ENCODE measurements at regions not wholly inside any gene's neighbourhood (a gene's known extent, or its start where the extent isn't known, plus 50 kb on each side); places are given as distances from the start of the nearest gene placed in this dataset.

DNA sequence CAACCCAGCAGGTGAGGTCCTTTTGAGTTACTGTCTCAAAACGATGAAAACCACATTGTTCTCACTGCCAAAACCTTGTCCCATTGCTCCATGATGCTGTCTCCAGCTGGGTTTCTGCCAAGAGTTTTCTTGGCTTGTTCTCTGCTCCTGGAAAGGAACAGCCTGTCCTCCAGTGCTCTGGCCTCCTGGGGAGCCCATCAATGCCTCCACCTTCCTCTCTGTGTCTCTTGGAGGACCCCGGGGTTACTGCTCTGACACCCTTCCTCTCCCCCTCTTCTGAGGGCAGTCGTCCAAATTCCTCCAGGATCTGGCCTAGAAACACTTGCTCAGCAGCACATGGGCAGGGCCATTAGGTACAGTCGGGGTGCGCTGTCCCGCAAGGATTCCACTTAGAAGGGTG, 63.9 kb upstream of the RGMA start:
- TF ChIP-seq, protein P1, sequence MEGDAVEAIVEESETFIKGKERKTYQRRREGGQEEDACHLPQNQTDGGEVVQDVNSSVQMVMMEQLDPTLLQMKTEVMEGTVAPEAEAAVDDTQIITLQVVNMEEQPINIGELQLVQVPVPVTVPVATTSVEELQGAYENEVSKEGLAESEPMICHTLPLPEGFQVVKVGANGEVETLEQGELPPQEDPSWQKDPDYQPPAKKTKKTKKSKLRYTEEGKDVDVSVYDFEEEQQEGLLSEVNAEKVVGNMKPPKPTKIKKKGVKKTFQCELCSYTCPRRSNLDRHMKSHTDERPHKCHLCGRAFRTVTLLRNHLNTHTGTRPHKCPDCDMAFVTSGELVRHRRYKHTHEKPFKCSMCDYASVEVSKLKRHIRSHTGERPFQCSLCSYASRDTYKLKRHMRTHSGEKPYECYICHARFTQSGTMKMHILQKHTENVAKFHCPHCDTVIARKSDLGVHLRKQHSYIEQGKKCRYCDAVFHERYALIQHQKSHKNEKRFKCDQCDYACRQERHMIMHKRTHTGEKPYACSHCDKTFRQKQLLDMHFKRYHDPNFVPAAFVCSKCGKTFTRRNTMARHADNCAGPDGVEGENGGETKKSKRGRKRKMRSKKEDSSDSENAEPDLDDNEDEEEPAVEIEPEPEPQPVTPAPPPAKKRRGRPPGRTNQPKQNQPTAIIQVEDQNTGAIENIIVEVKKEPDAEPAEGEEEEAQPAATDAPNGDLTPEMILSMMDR (IDR thresholded peaks at IDR 0.05; ENCODE audit: low read depth, low read length) = no peak
- DNase-seq (ENCODE audit: extremely low read depth, low read depth) = no peak

DNA sequence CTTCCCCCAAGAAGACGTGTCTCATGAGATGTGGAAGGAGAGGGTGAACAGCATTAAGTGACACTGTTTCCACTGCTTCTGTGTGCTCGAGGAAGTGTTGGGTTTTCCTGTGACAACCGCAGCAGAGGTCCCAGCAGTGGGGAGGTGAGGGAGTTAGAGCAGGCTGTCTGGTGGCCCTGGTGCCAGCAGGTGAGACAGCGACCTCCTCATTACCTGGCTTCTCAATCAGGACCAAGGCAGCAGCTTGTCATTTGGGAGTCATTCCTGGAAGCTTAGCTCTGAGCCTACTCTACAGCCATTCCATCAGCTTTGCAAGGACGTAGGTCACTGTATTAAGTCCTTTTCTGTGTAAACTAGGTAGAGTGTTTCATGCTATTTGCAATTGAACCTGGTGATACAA, 63.3 kb upstream of the RGMA start:
- TF ChIP-seq, protein P1 (IDR thresholded peaks at IDR 0.05; ENCODE audit: low read depth, low read length) = no peak

DNA sequence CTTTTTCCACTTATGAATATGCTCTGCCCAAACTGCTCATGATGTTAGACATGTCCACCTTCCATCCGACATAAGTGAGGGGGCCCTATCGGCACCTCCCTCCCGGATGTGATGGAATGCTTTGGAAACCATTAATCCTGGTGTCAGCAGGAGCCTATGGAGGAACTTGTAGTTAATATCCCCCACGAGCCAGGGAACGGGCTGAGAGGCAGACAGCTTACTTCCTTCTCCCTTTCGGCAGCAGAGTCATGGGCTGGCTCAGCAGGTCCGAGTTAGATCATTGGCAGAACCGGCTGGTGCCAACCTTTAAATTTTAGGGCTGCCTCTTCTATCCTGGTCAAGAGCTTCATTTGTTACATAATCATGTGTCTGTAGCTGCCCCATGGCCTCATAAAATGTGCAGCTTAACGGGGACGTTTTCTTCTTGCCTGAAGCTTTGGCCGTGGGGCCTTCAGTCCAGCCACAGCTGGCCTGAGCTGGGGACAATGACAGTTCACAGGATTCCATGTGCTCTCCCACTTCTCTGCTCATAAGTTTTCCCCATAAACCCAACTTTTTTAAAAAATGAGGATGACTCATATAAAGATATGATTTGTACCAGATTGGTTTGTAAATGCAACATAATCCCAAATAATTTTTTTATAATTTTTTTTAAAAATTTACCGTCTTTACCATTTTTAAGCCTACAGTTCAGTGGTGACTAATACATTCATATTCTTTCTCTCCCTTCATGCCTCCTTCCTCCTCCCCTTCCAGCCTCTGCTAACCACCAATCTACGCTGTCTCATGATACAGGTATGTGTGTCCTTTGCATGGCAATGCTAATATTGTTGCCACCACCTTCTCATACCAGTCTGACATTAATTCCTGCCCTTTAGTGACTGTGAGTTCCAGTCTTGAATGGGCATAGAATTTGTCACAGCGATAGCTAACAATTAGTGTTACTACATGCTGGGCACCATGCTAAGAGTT, 62.2 kb upstream of the RGMA start:
- DNase-seq (ENCODE audit: extremely low read depth, low read depth) = no peak
- TF ChIP-seq, protein P1 (IDR thresholded peaks at IDR 0.05; ENCODE audit: low read depth, low read length) = no peak

More for the DNA sequence above, 63.3 kb upstream of the RGMA start:
- DNase-seq (ENCODE audit: extremely low read depth, low read depth) = no peak

DNA sequence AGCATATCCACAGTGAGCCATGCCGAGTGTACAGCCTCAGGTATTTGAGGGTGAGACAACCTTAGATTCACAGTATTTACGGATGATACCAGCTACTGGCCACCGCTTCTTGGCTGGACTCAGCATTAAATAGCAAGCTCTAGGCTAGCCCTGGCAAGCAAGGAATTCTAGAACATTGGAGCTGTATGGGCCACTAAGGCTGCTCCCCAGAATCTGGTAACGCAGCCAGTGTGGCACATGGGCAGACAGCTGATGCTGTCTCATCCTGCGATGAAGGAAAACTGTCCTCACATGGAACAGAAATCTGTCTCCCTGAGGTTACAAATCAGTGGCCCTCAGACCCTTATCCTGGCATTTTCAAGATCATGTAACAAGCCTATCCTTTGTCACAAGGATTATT, 57.6 kb upstream of the RGMA start:
- TF ChIP-seq, protein P1 (IDR thresholded peaks at IDR 0.05; ENCODE audit: low read depth, low read length) = no peak
- DNase-seq (ENCODE audit: extremely low read depth, low read depth) = no peak

DNA sequence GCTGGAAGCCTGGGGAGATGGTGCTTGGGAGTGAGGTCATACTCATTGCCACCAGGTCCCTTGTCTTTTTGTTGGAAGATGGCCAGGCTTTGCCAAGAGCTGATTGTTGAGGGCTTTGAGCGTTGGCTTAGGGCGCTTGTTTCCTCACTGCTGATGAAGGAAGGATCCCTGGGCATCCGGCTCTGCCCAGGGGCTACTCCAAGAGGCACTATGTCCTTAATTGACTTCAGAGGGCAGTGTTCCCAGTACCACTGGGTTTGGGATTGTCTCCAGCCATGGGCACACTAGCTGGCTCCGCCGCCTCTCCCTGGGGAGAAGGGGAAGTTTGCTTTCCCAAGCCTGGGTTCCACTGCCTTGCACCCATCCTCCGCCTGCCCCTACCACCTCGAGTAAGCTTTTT, 57.2 kb upstream of the RGMA start:
- TF ChIP-seq, protein P1 (IDR thresholded peaks at IDR 0.05; ENCODE audit: low read depth, low read length) = no peak
- DNase-seq (ENCODE audit: extremely low read depth, low read depth) = no peak

DNA sequence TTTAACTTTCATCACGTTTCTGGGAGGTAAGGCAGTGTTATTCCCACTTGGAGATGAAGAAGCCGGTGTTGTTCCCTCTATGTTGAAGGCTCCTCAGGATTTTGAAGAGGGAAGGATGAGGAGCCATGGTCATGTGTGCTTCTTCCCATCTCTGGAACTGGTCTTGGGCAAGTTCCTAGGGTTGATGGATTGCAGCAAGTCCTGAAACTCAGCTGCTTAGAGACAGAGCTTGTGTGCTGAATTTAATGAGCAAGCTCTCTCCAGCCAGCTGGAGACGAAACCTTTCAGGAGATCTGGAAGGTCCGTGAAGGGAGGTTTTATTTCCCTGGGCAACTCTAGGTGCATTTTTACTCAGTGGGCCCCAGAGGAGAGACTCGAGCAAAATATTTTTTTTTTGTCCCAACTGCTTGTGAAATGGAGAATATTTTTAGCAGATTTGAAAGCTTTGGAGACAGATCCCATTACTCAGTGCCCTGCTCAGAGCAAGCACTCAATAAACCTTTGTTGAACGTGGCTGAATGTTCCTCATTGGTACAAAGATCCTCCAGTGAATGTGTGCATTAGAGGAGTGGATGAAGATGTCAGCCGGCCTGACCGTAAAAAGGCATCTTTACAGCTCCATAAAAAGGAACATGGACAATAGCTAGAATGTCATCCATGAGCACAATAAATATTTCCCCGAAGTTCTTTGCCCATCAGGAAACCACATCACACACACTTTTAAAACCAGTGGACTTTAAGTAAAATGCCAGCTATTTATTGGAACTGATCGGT, 55.6 kb upstream of the RGMA start:
- DNase-seq (ENCODE audit: extremely low read depth, low read depth) = no peak
- TF ChIP-seq, protein P1 (IDR thresholded peaks at IDR 0.05; ENCODE audit: low read depth, low read length) = no peak

DNA sequence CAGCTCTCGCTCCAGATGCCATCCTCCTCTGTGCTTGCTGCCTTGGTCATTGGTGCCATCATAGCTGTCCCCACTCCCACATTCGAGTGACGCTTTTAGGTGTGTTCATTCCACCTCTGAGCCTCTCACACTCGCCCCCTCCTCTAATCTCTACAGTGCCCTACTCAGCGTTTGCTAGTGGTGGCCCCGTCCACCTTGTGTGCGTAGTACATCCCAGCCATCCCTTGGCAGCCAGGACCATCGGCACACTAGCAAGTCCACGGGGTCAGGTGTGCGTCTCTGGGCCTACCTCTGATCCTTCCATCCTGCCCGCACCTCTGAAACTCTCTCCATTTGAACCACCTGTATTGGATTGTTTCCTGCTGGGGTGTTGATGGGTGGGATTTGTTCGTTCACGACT, 54.2 kb upstream of the RGMA start:
- DNase-seq (ENCODE audit: extremely low read depth, low read depth) = no peak
- TF ChIP-seq, protein P1 (IDR thresholded peaks at IDR 0.05; ENCODE audit: low read depth, low read length) = no peak

Measured in AG09319 (cell line).